Hepatocyte (in vitro differentiated cells): ENCODE measurements at regions not wholly inside any gene's neighbourhood (a gene's known extent, or its start where the extent isn't known, plus 50 kb on each side); places are given as distances from the start of the nearest gene placed in this dataset.

Experiments used
- DNase-seq: peaks from one replicate; pipeline ENCODE4 v3.0.0-alpha.2; 2016; ENCODE audit warnings: low spot score
- H2AFZ ChIP-seq: fragments of 200-600 bp; sonication (generic); 2 replicates; pipeline ENCODE4 v1.6.0; 2016; ENCODE audit warnings: antibody characterized with exemption, mild to moderate bottlenecking
- H3K27ac ChIP-seq: fragments of 200-600 bp; sonication (generic); 2 replicates; pipeline ENCODE4 v1.5.1; 2016; ENCODE audit warnings: mild to moderate bottlenecking
- H3K27me3 ChIP-seq: fragments of 200-600 bp; sonication (generic); 2 replicates; pipeline ENCODE4 v1.6.1; 2016
- H3K36me3 ChIP-seq: fragments of 200-600 bp; sonication (generic); replicated peaks from 2 replicates; pipeline ENCODE4 v1.5.1; 2016; ENCODE audit warnings: low read depth; ENCODE audit not compliant: insufficient read depth
- H3K4me1 ChIP-seq: fragments of 200-600 bp; sonication (generic); 2 replicates; pipeline ENCODE4 v1.5.1; 2016; ENCODE audit warnings: mild to moderate bottlenecking, moderate library complexity; ENCODE audit not compliant: insufficient read depth
- H3K4me2 ChIP-seq: fragments of 200-600 bp; sonication (generic); 2 replicates; pipeline ENCODE4 v1.6.0; 2016
- H3K4me3 ChIP-seq: fragments of 200-600 bp; sonication (generic); 2 replicates; pipeline ENCODE4 v1.5.1; 2016; ENCODE audit warnings: mild to moderate bottlenecking
- H3K79me2 ChIP-seq: fragments of 200-600 bp; sonication (generic); 2 replicates; pipeline ENCODE4 v1.6.0; 2017; ENCODE audit warnings: mild to moderate bottlenecking
- H3K9me2 ChIP-seq: fragments of 200-600 bp; sonication (generic); replicated peaks from 2 replicates; pipeline ENCODE4 v1.6.0; 2017; ENCODE audit warnings: mild to moderate bottlenecking; ENCODE audit not compliant: insufficient read depth
- H3K9me3 ChIP-seq: fragments of 200-600 bp; sonication (generic); 2 replicates; pipeline ENCODE4 v1.5.1; 2016; ENCODE audit warnings: low read depth, mild to moderate bottlenecking
- H4K20me1 ChIP-seq: fragments of 200-600 bp; sonication (generic); 2 replicates; pipeline ENCODE4 v1.6.0; 2016; ENCODE audit warnings: mild to moderate bottlenecking; ENCODE audit not compliant: insufficient read depth, poor library complexity, severe bottlenecking
- EZH2 ChIP-seq: fragments of 200-600 bp; sonication (generic); IDR thresholded peaks from 2 replicates; pipeline ENCODE4 v1.6.1; 2016; ENCODE audit warnings: antibody characterized with exemption, mild to moderate bottlenecking, borderline replicate concordance
- EZH2phosphoT487 ChIP-seq: fragments of 200-600 bp; sonication (generic); IDR thresholded peaks from one replicate; pipeline ENCODE4 v1.6.1; 2018; ENCODE audit warnings: antibody characterized with exemption, mild to moderate bottlenecking, low read depth, moderate library complexity; ENCODE audit not compliant: unreplicated experiment, severe bottlenecking
- WGBS: methylation state at CpG from one replicate; pipeline ENCODE4 v1.1.6; 2016; ENCODE audit warnings: low lambda C conversion rate; ENCODE audit errors: missing lambda C conversion rate; 5-methylcytosine and 5-hydroxymethylcytosine counted together
- TF ChIP-seq, protein P1 (sequence below): fragments of 200-600 bp; sonication (generic); IDR thresholded peaks from 2 replicates; pipeline ENCODE4 v1.5.1; 2016; ENCODE audit warnings: antibody characterized with exemption, mild to moderate bottlenecking; ENCODE audit not compliant: poor library complexity

DNA sequence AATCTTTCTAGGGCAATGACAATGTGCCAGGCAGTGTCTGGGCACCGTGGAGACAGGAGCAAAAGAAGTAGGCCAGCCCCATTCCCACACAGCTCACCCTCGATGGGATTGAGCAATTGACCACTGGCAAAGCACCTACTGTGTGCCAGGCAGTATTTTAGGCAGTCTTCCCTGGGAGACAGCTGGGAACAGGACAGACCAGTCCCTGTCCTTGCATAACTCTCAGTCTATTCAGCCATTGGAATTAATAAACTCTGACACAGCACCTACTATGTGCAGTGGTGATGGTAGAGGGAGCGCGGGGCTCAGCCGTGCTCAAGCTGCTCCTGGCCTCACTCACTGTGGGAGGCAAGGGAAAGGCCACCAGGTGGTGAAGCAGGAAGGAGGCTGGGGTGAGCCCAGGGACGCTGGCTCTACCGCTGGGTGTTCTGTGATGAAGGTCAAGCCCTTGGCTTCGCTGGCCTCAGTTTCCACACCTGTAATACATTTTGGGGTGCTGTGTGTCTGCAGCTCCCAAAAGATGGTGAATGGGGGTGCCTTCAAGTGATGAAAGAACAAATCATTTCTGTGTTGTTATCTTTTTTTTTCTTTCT, 122.3 kb upstream of the PMEPA1 start:
- DNase-seq: no peak
- H3K9me2 ChIP-seq: no peaks in the 10 kb centered on the region
- no peak overlapping the region for H3K27ac ChIP-seq
- 82% methylated on average over 8 of the region's 8 CpGs for WGBS
- no peaks in the 10 kb centered on the region for H3K36me3 ChIP-seq
- no peaks in the 10 kb centered on the region for H3K9me3 ChIP-seq
- no peak overlapping the region for H2AFZ ChIP-seq
- TF ChIP-seq, protein P1, sequence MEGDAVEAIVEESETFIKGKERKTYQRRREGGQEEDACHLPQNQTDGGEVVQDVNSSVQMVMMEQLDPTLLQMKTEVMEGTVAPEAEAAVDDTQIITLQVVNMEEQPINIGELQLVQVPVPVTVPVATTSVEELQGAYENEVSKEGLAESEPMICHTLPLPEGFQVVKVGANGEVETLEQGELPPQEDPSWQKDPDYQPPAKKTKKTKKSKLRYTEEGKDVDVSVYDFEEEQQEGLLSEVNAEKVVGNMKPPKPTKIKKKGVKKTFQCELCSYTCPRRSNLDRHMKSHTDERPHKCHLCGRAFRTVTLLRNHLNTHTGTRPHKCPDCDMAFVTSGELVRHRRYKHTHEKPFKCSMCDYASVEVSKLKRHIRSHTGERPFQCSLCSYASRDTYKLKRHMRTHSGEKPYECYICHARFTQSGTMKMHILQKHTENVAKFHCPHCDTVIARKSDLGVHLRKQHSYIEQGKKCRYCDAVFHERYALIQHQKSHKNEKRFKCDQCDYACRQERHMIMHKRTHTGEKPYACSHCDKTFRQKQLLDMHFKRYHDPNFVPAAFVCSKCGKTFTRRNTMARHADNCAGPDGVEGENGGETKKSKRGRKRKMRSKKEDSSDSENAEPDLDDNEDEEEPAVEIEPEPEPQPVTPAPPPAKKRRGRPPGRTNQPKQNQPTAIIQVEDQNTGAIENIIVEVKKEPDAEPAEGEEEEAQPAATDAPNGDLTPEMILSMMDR: no peak
- TF ChIP-seq EZH2phosphoT487: no peak
- TF ChIP-seq EZH2: no peak
- no peaks in the 10 kb centered on the region for H3K79me2 ChIP-seq
- H4K20me1 ChIP-seq: no peaks in the 10 kb centered on the region
- no peak overlapping the region for H3K4me2 ChIP-seq
- H3K4me3 ChIP-seq: no peak overlapping the region
- H3K4me1 ChIP-seq: no peaks in the 10 kb centered on the region
- no peaks in the 10 kb centered on the region for H3K27me3 ChIP-seq

DNA sequence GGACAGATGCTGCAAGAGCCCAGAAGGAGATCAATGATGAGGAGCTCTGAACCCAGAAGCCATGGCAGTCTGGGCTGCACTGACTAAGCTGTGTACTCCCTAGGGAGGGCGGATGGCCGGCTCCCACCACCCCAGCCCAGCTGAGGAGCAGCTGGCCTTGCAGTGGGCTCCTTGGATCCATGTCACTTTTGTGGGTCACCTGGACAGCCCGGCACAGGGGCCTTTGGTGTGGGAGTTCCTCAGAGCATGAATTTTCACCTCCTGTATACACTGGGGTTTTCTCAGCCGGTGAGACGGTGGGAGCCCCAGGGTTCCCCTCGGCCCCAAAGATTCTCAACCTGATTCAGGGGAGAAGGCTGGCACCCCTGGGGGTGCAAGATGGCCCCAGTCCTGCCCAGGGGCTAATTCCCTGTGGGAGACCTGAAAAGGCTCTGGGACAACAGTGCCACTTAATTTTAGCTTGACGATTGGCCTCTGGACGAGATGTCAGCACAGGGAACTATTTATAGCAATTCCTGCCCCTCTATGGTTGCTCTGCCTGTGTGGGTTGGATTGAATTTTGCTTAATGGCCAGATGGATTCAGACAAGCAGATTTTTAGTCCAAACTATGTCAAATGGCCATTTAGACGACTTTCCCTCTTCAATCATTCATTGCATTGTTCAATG, 121.6 kb upstream of the PMEPA1 start:
- H3K4me2 ChIP-seq: no peak overlapping the region
- no peaks in the 10 kb centered on the region for H3K36me3 ChIP-seq
- H3K27ac ChIP-seq: no peak overlapping the region
- H3K9me3 ChIP-seq: no peaks in the 10 kb centered on the region
- no peak for TF ChIP-seq EZH2
- no peak for TF ChIP-seq EZH2phosphoT487
- TF ChIP-seq, protein P1: no peak
- H3K4me3 ChIP-seq: no peak overlapping the region
- no peak overlapping the region for H2AFZ ChIP-seq
- WGBS: 86% methylated on average over 9 of the region's 9 CpGs
- no peaks in the 10 kb centered on the region for H3K9me2 ChIP-seq
- H3K4me1 ChIP-seq: no peaks in the 10 kb centered on the region
- no peak for DNase-seq
- no peaks in the 10 kb centered on the region for H3K79me2 ChIP-seq
- H4K20me1 ChIP-seq: no peaks in the 10 kb centered on the region
- no peaks in the 10 kb centered on the region for H3K27me3 ChIP-seq

DNA sequence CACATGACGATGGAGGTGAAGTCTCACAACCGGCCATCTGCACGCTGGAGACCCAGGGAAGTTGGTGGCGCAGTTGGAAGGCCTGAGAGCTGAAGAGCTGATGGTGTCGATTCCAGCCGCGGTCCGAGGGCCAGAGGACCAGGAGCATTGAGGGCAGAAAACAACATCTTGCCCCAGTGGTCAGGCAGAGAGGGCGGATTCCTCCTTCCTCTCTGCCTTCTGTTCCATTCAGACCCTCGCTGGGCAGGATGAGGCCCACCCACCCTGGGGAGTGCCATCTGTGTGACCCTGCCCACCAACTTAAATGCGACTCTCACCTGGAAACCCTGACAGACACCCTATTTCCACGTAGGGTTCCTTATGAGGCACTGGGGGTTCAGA, 120.7 kb upstream of the PMEPA1 start:
- no peaks in the 10 kb centered on the region for H3K27me3 ChIP-seq
- DNase-seq: no peak
- H3K4me2 ChIP-seq: no peak overlapping the region
- H3K9me2 ChIP-seq: no peaks in the 10 kb centered on the region
- H3K27ac ChIP-seq: no peak overlapping the region
- TF ChIP-seq EZH2 (no peak), EZH2phosphoT487 (no peak)
- TF ChIP-seq, protein P1: no peak
- 97% methylated on average over 12 of the region's 12 CpGs for WGBS
- H2AFZ ChIP-seq: no peak overlapping the region
- H3K4me1 ChIP-seq: no peaks in the 10 kb centered on the region
- no peaks in the 10 kb centered on the region for H3K9me3 ChIP-seq
- H4K20me1 ChIP-seq: no peaks in the 10 kb centered on the region
- H3K79me2 ChIP-seq: no peaks in the 10 kb centered on the region
- no peaks in the 10 kb centered on the region for H3K36me3 ChIP-seq
- no peak overlapping the region for H3K4me3 ChIP-seq
